HS-27A (cell line): ENCODE measurements at regions not wholly inside any gene's neighbourhood (a gene's known extent, or its start where the extent isn't known, plus 50 kb on each side); places are given as distances from the start of the nearest gene placed in this dataset.

Experiments used
- DNase-seq: peaks from one replicate; pipeline ENCODE4 v3.0.0-alpha.2; 2012; ENCODE audit warnings: low read depth, missing footprints

GRCh38 chr9:90419221-90419851, 223.3 kb downstream of the DIRAS2 start:
- DNase-seq, result no peak

DNA sequence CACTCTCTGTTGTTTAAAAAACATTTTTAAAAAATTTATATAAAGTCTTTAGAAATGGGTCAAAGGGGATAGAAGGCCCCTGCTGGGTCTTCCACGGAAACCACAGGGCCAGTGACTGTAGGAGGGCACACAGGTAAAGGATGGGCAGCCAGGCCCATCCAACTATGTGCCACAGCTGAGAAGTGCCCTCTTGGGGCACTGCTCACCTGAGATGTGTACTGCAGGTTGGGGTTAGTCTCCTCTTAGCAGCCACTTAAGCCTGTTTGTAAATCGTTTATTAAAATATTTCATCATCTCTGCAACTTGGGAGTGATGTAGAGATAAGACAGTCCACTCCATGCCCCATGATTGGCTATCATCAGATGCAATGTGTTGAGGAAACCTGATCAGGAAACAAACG, 222.4 kb downstream of the DIRAS2 start:
- DNase-seq, result no peak

DNA sequence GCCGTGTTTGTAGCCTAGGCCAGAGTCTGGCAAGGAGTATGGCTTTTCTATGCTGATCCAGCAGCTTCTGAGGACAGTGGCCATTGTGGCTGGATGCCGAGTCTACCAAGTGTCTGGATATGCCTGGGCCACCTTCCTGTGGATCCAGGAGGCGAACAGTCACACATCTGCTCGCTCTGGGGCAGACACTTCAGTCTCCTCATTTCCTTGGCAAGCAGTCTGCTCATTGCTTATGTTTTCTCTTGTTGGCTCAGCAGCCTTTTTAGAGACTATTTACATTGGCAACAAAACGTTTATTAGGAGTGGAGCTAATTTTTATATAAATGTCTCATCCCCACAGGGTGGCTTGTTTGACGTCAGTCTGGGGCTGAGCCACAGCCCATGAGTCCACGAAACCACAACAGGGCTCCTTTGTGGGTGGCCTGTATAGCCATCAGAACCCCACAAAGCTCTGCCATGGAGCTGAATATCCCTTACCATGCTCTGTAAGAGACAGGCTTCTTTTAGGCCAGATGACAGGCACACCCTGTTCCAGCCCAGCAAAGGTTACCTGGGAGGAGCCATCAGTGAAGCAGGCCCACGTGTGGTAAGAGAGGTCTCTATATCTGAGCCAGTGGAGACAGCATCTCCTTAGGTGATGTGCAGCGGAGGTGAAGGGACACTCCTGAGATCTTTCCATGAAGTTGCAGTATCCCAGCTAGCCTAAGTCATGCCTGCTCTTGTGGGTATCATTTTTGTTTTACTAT, 221.7 kb downstream of the DIRAS2 start:
- no peak for DNase-seq

GRCh38 chr9:90421786-90422185, 220.8 kb downstream of the DIRAS2 start:
- DNase-seq, result no peak

DNA sequence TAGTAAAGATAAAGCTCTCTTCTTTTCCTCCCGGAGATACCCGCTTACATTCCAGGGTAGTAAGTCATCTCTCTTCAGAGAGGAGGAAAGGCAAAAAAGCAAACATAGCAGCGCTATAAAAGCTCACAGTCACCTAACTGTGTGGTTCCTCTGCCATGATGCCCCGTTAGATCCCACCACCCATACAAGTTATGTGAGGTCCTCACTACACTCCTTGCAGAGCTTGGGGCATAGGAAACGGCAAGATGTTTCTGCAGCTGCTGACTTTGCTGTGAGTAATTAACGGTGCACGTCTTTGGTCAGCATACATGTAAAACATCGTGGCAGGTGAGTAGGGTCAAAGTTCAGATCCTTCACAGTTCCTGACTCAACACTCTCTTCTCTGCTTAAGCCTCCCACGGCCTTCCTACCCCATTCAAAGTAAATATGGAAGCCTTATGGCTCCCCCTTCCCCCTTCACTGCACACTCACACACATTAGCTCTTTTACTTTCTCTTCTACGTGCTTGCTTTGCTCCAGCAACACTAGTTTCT, 218.9 kb downstream of the DIRAS2 start:
- DNase-seq, result no peak

GRCh38 chr9:90428517-90428916, 214.1 kb downstream of the DIRAS2 start:
- no peak for DNase-seq

- DNase-seq, result no peak
Measured at GRCh38 chr9:90432951-90433350, 209.7 kb downstream of the DIRAS2 start.

DNA sequence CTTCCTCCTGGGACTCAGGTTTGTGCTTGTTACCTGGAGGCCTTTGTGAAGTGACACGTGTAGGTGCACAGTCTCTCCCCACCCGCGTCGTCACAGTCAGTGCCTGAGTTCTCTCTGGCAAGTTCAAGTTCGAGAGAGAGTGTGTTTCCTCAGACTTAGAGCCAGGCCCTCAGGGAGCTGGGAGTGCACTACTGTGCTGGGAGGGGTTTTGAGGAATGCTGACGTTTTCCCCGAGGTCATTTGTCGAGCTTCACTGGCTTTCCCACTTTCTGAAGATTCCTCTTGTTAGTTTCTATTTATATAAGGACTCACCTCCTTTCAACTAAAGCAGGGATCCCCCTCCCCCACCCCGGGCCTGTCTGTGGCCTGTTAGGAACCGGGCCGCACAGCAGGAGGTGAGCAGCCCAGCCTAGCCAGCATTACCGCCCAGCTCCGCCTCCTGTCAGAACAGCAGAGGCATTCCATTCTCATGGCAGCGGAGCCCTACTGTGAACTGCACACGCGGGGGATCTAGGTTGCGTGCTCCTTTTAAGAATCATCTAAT, 209.2 kb downstream of the DIRAS2 start:
- DNase-seq, result no peak

GRCh38 chr9:90441814-90442213, 200.8 kb downstream of the DIRAS2 start:
- no peak for DNase-seq

DNA sequence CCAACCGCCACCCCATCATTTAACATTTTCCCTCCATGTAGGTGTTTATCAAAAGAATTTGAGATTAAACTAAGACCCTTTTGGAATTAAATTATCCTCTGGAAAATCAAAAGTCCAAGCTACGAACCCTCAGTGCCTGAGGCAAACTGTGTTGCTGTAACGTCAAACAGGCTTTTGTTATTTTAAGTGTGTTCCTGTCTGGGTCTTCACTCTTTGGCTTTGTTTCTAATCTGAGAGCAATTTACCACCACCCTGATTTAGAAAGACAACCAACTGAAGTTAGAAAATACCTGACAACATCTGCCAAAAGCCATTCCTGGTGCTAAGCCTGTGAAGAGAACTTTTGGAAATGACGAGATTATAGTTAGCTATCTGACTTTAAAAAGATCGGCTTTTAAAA, 199.9 kb downstream of the DIRAS2 start:
- no peak for DNase-seq

- DNase-seq, result no peak
Measured at GRCh38 chr9:90444609-90445204, 197.9 kb downstream of the DIRAS2 start.

DNA sequence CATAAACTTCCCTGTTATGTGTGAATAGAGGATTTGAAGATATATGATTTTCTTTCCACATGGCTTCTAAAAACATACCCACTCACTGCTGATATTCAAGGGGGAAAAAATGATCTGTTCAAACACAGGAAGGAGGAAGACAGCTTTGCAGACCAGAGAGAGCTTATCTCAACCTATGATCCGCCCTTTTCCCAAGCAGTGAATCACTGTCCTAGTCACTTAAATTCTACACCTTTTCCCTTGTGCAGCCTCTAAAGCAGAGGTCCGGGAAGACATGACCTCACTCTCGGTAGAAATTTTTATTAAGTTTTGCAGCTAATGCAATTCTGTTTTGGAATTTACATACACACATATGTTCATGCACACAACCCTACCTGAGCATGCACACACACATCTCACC, 197.2 kb downstream of the DIRAS2 start:
- DNase-seq, result no peak

GRCh38 chr9:90446200-90446948, 196.2 kb downstream of the DIRAS2 start:
- no peak for DNase-seq

GRCh38 chr9:90447773-90448172, 194.9 kb downstream of the DIRAS2 start:
- DNase-seq, result no peak

DNA sequence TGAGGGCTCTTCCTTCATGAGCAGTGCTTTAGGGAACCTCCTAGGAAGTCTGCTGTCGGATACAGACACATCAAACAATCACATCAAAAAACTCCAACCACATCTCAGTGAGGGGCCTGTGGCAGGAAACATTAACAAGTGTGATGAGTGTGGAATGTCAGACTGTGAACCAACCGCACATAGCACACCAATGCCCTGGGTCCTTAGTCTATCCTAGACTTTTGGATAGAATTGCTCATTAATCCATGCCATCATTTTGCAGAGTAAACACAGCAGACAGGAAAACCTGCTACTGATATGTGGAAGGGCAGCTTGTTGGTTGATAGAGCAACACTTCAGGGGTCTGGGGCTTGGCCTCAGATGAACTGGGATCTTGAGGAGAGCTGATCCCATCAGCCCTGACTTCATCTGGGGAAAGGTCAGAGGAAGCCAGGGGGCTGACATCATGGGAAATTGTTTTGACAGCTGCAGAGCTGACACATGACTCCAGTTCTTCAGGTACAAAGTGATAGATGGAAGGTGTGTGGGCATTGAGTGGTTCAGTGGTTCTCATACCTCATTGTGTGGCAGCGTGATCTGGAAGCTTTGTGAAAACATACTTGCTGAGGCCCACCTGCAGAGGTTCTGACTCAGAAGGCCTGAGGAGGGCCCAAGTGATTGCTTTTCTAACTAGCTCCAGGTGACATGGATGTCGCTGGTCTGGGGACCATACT, 193.3 kb downstream of the DIRAS2 start:
- no peak for DNase-seq

- DNase-seq, result no peak
Measured at GRCh38 chr9:90451804-90452203, 190.8 kb downstream of the DIRAS2 start.

DNA sequence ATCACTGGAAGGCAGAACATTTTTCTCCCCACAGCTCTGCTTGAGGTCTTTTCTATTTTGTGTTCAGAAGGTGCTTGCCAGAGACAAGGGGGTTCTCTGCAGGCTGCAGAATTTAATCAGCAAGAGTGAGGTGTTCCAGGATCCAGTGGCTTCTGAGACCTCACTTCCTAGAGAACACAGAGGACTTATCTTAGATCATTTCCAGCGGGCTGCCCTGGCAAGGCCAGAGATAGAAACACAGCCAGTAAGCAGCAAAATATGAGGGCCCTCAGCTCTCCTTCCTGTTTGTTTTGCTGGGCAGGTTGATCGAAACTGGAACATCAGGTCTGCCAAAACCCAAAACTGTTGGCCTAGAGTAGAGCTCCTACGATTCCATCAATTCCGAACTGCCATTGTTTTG, 187.3 kb downstream of the DIRAS2 start:
- no peak for DNase-seq

- DNase-seq, result no peak
Measured at GRCh38 chr9:90457386-90458190, 185.0 kb downstream of the DIRAS2 start.

- DNase-seq, result no peak
Measured at GRCh38 chr9:90458485-90458884, 184.1 kb downstream of the DIRAS2 start.

GRCh38 chr9:90459321-90459720, 183.3 kb downstream of the DIRAS2 start:
- no peak for DNase-seq

DNA sequence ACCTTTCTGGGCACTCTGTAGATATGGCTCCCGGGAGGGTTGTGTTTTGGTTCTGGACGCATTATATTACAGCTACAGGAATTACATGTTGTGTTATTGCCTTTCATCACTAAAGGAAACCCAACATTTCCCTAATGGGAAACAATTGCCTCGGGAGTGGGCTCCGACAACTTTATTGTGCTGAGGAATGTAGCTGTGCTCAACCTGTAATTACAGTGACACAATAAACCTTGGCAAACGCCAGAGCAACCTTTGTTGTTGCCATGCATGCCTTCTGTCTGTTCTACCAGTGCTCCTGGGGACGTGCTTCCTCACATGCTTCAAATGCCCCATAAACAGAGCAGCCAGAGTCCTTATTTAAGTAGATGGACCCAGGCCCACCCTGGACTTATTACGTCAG, 182.4 kb downstream of the DIRAS2 start:
- no peak for DNase-seq
